ENCODE measurements at regions not wholly inside any gene's neighbourhood (a gene's known extent, or its start where the extent isn't known, plus 50 kb on each side); places are given as distances from the start of the nearest gene placed in this dataset.
A peak's percentile ranks its signal among the peaks of the same experiment; 100 is the strongest.

- peak; percentile 67 for TF ChIP-seq CTCF (conservative IDR thresholded peaks at IDR 0.05; ENCODE audit: low read length)
- TF ChIP-seq EZH2phosphoT487 (IDR thresholded peaks at IDR 0.05; ENCODE audit: borderline replicate concordance) = no peak
Observed at GRCh38 chr9:73067074-73067473, 84.6 kb upstream of the ANXA1 start.

All from Loucy (cell line).